Adrenal gland (tissue), 9 donors: ENCODE measurements at regions not wholly inside any gene's neighbourhood (a gene's known extent, or its start where the extent isn't known, plus 50 kb on each side); places are given as distances from the start of the nearest gene placed in this dataset.

Experiments used
- DNase-seq, 7 donors: peaks; one replicate each; pipeline ENCODE4 v3.0.0-alpha.2; 2019 to 2020
- H3K27ac ChIP-seq, 5 donors: fragments of 200-600 bp; sonication (generic) in 4 of 5; 1 replicate in 3 of 5; 2 replicates in 2 of 5; pipeline versions ENCODE4 v1.5.1 to v1.8.0; 2016 to 2020; ENCODE audit warnings: mild to moderate bottlenecking in 1 of 5
- H3K27me3 ChIP-seq: fragments of 200-600 bp; 2 replicates; pipeline ENCODE4 v1.8.0; 2021
- H3K36me3 ChIP-seq, 2 donors: fragments of 200-600 bp; replicated peaks in 1 of 2; 1 replicate in 1 of 2; 2 replicates in 1 of 2; pipeline versions ENCODE4 v1.5.1 to v1.8.0; 2018 to 2022
- H3K4me1 ChIP-seq, 2 donors: fragments of 200-600 bp; replicated peaks in 1 of 2; 1 replicate in 1 of 2; 2 replicates in 1 of 2; pipeline versions ENCODE4 v1.5.1 to v1.8.0; 2018 to 2021
- H3K4me3 ChIP-seq, 4 donors: fragments of 200-600 bp; sonication (generic) in 3 of 4; one replicate each; pipeline ENCODE4 v1.5.1; 2016 to 2018
- H3K9me3 ChIP-seq, 3 donors: fragments of 200-600 bp; sonication (generic) in 1 of 3; replicated peaks in 1 of 3; 1 replicate in 2 of 3; 2 replicates in 1 of 3; pipeline versions ENCODE4 v1.5.1 to v1.8.0; 2016 to 2021
- POLR2A ChIP-seq, 2 donors: fragments of 450-650 bp; IDR thresholded peaks; one replicate each; pipeline ENCODE4 v1.6.1; 2017; ENCODE audit warnings: antibody characterized with exemption in 2 of 2, mild to moderate bottlenecking in 2 of 2, moderate library complexity in 1 of 2
- WGBS, 4 donors: extraction: QIAGEN DNeasy Blood & Tissue Kit in 2 of 4; methylation state at CpG; one replicate each; pipeline versions ENCODE4 v1.1.5 to v1.1.7; 2013 to 2017; 5-methylcytosine and 5-hydroxymethylcytosine counted together
- intact Hi-C, 2 donors: fragments of 100-400 bp; cut with DNase I; formaldehyde crosslinking; loops; one replicate each; pipeline versions ENCODE4 v1.14.1 to v1.15.0; 2022 to 2023
- TF ChIP-seq, protein P1 (sequence below), 6 experiments: fragments of 450-650 bp in 4 of 6; fragments of 200-600 bp in 2 of 6; sonication (generic) in 1 of 6; IDR thresholded peaks; 1 replicate in 5 of 6; 2 replicates in 1 of 6; pipeline versions ENCODE4 v1.5.1 to v1.8.0; 2016 to 2021; ENCODE audit warnings: antibody characterized with exemption in 6 of 6, mild to moderate bottlenecking in 2 of 6, moderate library complexity in 1 of 6
- donor health status: healthy with polysubstance abuse.
- donor health status: Bipolar disorder and iron deficiency.
- donor health status: DM: yes; HTN: yes; CAD: no.
- donor health status: DM: no; HTN: no; CAD: no.
- donor health status: DM: no; HTN: no; CAD: no.

GRCh38 chr9:94174164-94174563 is 84.9 kb upstream of the ZNF169 start:
- TF ChIP-seq, protein P1, sequence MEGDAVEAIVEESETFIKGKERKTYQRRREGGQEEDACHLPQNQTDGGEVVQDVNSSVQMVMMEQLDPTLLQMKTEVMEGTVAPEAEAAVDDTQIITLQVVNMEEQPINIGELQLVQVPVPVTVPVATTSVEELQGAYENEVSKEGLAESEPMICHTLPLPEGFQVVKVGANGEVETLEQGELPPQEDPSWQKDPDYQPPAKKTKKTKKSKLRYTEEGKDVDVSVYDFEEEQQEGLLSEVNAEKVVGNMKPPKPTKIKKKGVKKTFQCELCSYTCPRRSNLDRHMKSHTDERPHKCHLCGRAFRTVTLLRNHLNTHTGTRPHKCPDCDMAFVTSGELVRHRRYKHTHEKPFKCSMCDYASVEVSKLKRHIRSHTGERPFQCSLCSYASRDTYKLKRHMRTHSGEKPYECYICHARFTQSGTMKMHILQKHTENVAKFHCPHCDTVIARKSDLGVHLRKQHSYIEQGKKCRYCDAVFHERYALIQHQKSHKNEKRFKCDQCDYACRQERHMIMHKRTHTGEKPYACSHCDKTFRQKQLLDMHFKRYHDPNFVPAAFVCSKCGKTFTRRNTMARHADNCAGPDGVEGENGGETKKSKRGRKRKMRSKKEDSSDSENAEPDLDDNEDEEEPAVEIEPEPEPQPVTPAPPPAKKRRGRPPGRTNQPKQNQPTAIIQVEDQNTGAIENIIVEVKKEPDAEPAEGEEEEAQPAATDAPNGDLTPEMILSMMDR (IDR thresholded peaks at IDR 0.05): no peak
- TF ChIP-seq POLR2A (IDR thresholded peaks at IDR 0.05): no peak
- peaks cover 50 to 100% of the 10 kb centered on the region in 2 donors for H3K4me1 ChIP-seq
- H3K27ac ChIP-seq: peak overlapping the region in 1 of 5 donors; percentile 66
- no peaks in the 10 kb centered on the region for H3K27me3 ChIP-seq
- no peaks in the 10 kb centered on the region for H3K9me3 ChIP-seq
- WGBS, 4 donors: 18 to 62% (median 49%) methylated on average over 1 of the region's 1 CpG
- DNase-seq: no peak
- peaks cover 0 to 21% of the 10 kb centered on the region in 2 donors for H3K36me3 ChIP-seq
- H3K4me3 ChIP-seq: no peak overlapping the region
- intact Hi-C loops: no loop called here

- peaks cover 0 to 21% of the 10 kb centered on the region in 2 donors for H3K36me3 ChIP-seq
- H3K27me3 ChIP-seq: no peaks in the 10 kb centered on the region
- no peaks in the 10 kb centered on the region for H3K9me3 ChIP-seq
- no peak overlapping the region for H3K4me3 ChIP-seq
- intact Hi-C loops: no loop called here
- H3K4me1 ChIP-seq: peaks cover 51 to 97% of the 10 kb centered on the region in 2 donors
- DNase-seq: no peak
- no peak for TF ChIP-seq POLR2A (IDR thresholded peaks at IDR 0.05)
- peak overlapping the region in 1 of 5 donors; percentile 15 for H3K27ac ChIP-seq
- 46 to 48% (median 46%) methylated on average over 5 of the region's 5 CpGs for WGBS, 4 donors
Measured at GRCh38 chr9:94175669-94176068, 83.4 kb upstream of the ZNF169 start.

- Histone ChIP-seq H3K4me1 (peaks cover 51 to 97% of the 10 kb centered on the region in 2 donors), H3K4me3 (no peak overlapping the region), H3K27ac (peak overlapping the region in 1 of 5 donors; percentile 30), H3K9me3 (no peaks in the 10 kb centered on the region), H3K36me3 (peaks cover 0 to 21% of the 10 kb centered on the region in 2 donors), H3K27me3 (no peaks in the 10 kb centered on the region)
- TF ChIP-seq, protein P1 (IDR thresholded peaks at IDR 0.05): no peak
- no peak for TF ChIP-seq POLR2A (IDR thresholded peaks at IDR 0.05)
- intact Hi-C loops: no loop called here
- no peak for DNase-seq
Measured at GRCh38 chr9:94176608-94177007, 82.5 kb upstream of the ZNF169 start.

DNA sequence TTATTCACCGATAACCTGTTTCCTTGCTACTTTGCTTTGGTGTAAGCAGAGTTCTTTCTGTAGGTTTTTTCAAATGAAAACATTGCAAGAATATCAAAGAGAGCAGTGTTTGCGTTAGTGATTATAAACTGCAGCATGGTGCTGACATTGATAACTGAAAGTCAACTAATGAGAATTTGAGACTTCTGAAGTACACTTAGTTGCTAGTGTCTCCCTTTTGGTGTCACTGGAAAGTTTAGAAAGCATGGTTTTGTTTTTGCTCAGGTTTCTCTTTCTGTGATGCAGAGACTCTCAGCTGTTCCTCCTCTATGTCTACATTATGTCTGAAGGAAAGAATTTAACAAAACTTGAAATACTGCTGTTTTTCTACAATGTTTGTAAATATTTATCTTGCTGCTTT is 80.2 kb upstream of the ZNF169 start:
- Histone ChIP-seq H3K36me3 (peaks cover 0 to 21% of the 10 kb centered on the region in 2 donors), H3K27me3 (no peaks in the 10 kb centered on the region), H3K9me3 (no peaks in the 10 kb centered on the region), H3K27ac (peak overlapping the region in 1 of 5 donors; percentile 12), H3K4me3 (no peak overlapping the region), H3K4me1 (peaks cover 41 to 84% of the 10 kb centered on the region in 2 donors)
- no peak for TF ChIP-seq POLR2A (IDR thresholded peaks at IDR 0.05)
- TF ChIP-seq, protein P1 (IDR thresholded peaks at IDR 0.05): no peak
- intact Hi-C loops: no loop called here
- no peak for DNase-seq
- 75 to 85% (median 76%) methylated on average over 2 of the region's 2 CpGs for WGBS, 4 donors

- Histone ChIP-seq H3K4me1 (peaks cover 17 to 57% of the 10 kb centered on the region in 2 donors), H3K4me3 (no peak overlapping the region), H3K27me3 (no peaks in the 10 kb centered on the region), H3K36me3 (peaks cover 0 to 13% of the 10 kb centered on the region in 2 donors), H3K27ac (peak overlapping the region; percentile 2 to 63 (median 25)), H3K9me3 (no peaks in the 10 kb centered on the region)
- intact Hi-C loops: no loop called here
- DNase-seq: no peak
- WGBS, 4 donors: 37 to 47% (median 44%) methylated on average over 8 of the region's 8 CpGs
- TF ChIP-seq, protein P1 (IDR thresholded peaks at IDR 0.05): peak in 1 of 6 experiments; percentile 9
- TF ChIP-seq POLR2A (IDR thresholded peaks at IDR 0.05): no peak
Measured at GRCh38 chr9:94181408-94182181, 77.5 kb upstream of the ZNF169 start.
